ENCODE measurements at regions not wholly inside any gene's neighbourhood (a gene's known extent, or its start where the extent isn't known, plus 50 kb on each side); places are given as distances from the start of the nearest gene placed in this dataset.

DNA sequence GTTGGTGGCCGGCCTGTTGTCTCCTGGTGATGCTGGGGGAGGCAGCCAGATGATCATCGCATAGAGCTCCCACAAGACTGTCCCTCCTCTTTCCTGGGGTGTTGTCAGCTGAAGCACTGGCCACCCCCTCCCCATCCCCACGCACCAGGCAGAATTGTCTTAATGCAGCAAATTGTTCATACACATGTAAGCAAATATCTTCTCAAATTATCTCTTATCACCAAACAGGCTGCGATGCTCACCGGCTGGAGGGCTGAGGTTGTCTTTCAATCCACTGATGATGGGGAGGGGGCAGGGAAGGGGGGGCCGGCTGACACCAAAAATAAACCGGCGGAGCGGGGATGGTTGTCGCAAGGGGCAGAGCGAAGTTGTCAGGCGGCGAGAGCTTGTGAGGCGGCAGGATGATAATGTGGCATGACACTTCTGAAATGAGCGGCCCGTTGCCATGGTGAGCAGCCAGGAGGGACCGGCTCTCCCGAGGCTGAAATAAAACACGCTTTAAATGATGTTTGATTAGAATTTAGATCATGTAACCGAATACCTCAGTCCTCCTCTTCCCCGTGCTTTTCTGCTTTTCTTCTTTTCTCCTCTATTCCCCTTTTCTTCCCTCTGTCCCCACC, 59.8 kb downstream of the MRM1 start:
- TF ChIP-seq, protein P1, sequence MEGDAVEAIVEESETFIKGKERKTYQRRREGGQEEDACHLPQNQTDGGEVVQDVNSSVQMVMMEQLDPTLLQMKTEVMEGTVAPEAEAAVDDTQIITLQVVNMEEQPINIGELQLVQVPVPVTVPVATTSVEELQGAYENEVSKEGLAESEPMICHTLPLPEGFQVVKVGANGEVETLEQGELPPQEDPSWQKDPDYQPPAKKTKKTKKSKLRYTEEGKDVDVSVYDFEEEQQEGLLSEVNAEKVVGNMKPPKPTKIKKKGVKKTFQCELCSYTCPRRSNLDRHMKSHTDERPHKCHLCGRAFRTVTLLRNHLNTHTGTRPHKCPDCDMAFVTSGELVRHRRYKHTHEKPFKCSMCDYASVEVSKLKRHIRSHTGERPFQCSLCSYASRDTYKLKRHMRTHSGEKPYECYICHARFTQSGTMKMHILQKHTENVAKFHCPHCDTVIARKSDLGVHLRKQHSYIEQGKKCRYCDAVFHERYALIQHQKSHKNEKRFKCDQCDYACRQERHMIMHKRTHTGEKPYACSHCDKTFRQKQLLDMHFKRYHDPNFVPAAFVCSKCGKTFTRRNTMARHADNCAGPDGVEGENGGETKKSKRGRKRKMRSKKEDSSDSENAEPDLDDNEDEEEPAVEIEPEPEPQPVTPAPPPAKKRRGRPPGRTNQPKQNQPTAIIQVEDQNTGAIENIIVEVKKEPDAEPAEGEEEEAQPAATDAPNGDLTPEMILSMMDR (conservative IDR thresholded peaks at IDR 0.05; ENCODE audit: low read depth, low read length), result no peak
- H3K4me3 ChIP-seq (ENCODE audit: low read depth, low read length), result no peak overlapping the region
- no peak for DNase-seq (ENCODE audit: low read depth)

DNA sequence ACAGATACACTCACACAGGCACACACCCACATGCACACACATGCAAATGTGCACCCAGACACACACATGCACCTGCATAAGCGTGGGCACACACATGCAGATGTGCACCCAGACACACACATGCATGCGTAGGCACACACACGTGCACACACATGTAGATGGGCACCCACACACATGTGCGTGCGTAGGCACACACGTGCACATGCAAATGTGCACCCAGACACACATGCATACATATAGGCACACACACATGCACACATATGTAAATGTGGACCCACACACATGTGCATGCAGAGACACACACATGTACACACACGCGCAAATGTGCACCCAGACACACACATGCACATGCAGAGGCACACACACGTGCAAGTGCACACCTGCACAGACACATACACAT, 60.3 kb downstream of the MRM1 start:
- TF ChIP-seq, protein P1 (conservative IDR thresholded peaks at IDR 0.05; ENCODE audit: low read depth, low read length), result no peak
- H3K4me3 ChIP-seq (ENCODE audit: low read depth, low read length), result no peak overlapping the region
- DNase-seq (ENCODE audit: low read depth), result no peak

DNA sequence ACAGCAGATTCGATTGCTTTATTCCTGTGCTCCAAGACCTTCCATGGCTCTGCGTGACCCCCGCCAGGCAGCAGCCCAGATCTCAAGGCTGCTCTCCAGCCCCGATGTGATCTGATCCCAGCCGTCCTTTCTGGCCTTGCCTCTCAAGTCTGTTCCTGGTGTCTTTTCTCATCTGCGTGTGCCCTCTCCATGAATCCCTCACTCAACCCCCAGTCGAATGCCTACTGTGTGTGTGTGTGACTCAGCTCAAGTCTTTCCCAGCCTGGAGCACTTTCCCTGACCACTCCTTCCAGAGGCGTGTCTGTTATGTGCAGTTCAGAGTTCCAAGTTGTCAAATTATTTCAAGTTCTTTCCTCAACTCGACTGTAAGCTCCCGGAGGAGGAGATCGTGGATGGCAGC, 64.0 kb downstream of the MRM1 start:
- TF ChIP-seq, protein P1 (conservative IDR thresholded peaks at IDR 0.05; ENCODE audit: low read depth, low read length), result no peak
- H3K4me3 ChIP-seq (ENCODE audit: low read depth, low read length), result no peak overlapping the region
- DNase-seq (ENCODE audit: low read depth), result no peak

DNA sequence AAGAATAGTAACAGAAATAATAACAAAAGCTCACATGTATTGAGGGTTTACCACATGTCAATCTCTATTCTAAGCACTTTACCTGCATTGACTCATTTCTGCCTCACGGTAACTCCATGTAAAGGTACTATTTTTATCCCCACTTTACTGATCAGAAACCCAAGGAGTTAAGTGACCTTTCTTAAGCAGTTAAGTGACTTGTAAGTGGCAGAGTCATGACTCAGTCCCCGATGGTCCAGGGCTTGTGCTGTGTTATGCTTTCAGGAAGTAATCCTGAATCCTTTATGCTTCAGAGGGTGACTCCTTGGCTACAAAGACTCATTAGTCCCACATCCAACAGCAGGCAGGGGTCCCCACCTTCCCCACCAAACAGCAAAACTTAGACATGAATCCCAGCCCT, 66.5 kb downstream of the MRM1 start:
- no peak for DNase-seq (ENCODE audit: low read depth)

DNA sequence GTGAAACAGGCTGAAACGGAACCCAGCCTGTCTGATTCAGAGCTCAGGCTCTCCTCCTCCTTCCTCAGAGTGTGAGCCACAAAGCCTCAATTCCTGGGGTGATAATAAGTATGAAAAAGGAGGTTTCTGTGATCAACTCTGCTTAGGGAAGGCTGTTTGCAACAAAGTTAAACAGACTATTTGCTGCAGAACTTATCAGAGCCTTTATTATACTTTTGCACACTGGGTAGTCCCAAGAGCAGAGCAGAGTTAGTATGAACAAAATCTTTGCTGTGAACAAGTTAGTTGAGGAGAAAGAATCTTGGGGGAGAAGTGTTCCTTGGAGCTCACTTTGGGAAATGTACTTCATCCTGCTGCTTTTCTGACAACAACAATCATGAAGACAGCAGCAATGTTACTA, 67.4 kb downstream of the MRM1 start:
- no peak for DNase-seq (ENCODE audit: low read depth)
- TF ChIP-seq, protein P1 (conservative IDR thresholded peaks at IDR 0.05; ENCODE audit: low read depth, low read length), result no peak
- H3K4me3 ChIP-seq (ENCODE audit: low read depth, low read length), result no peak overlapping the region

More for the DNA sequence above, 66.5 kb downstream of the MRM1 start:
- H3K4me3 ChIP-seq (ENCODE audit: low read depth, low read length), result no peak overlapping the region
- TF ChIP-seq, protein P1 (conservative IDR thresholded peaks at IDR 0.05; ENCODE audit: low read depth, low read length), result no peak

DNA sequence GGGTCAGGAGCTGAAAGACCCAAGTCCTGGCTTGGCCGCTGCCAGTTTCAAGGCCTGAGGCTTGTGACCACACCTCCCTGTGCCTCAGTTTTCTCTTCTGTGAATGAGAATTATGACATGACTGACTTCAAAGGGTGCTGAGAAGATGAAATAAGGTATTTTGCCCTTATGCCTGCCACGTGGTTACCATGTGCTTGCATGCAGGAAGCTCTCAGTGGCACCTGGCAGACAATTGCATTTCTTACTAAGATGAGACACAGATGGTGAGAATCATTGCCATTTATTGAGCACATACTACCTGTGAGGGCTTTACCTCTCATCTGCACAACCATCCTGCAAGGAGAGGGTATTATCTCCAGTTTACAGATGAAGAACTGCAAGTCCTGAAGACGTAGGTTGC, 69.8 kb downstream of the MRM1 start:
- DNase-seq (ENCODE audit: low read depth), result no peak
- no peak overlapping the region for H3K4me3 ChIP-seq (ENCODE audit: low read depth, low read length)
- TF ChIP-seq, protein P1 (conservative IDR thresholded peaks at IDR 0.05; ENCODE audit: low read depth, low read length), result no peak

DNA sequence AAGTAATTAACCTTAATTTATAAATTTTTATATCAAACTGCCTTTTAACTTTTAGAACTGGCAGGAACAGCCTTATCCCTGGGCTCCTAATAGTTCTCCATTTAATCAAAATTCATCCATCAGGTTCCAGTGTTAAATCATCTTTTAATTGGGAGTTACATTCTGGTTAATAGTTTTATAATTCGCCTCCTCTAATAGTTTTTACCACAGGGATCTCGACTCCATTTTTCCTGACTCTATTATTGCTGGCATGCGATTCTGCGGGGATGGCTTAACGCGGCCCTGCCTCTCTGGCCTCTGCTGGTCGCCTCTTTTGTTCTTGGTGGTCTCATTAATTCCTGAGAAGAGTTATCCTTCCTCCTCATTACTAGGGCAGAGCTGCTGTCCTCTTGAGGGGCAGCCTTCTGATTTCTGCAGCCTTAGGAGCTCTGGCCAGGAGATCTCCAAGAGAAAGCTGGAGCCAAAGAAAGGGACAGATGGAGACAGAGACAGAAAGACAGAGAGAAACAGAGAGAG, 71.1 kb downstream of the MRM1 start:
- TF ChIP-seq, protein P1 (conservative IDR thresholded peaks at IDR 0.05; ENCODE audit: low read depth, low read length), result no peak
- DNase-seq (ENCODE audit: low read depth), result no peak
- H3K4me3 ChIP-seq (ENCODE audit: low read depth, low read length), result no peak overlapping the region

Data from epithelial cell of proximal tubule (primary cell).